ENCODE measurements at regions not wholly inside any gene's neighbourhood (a gene's known extent, or its start where the extent isn't known, plus 50 kb on each side); places are given as distances from the start of the nearest gene placed in this dataset.

GRCh38 chr11:101269990-101270660, 140.5 kb upstream of the PGR start:
- TF ChIP-seq CTCF (IDR thresholded peaks at IDR 0.05; ENCODE audit: low read length) (no peak), EZH2 (IDR thresholded peaks at IDR 0.05; ENCODE audit: borderline replicate concordance, low read length) (no peak)
